HG02763 (cell line): ENCODE measurements at regions not wholly inside any gene's neighbourhood (a gene's known extent, or its start where the extent isn't known, plus 50 kb on each side); places are given as distances from the start of the nearest gene placed in this dataset.
"Not testable (repeated sequence)": the region's sequence is repeated elsewhere in the genome, so short reads cannot be mapped to it uniquely, and the experiment has no call there.

Experiments used
- ATAC-seq: cut with Tn5 transposase; IDR thresholded peaks from one replicate; pipeline ENCODE4 v1.9.1; 2021; ENCODE audit warnings: mild to moderate bottlenecking, moderate library complexity; ENCODE audit not compliant: unreplicated experiment

DNA sequence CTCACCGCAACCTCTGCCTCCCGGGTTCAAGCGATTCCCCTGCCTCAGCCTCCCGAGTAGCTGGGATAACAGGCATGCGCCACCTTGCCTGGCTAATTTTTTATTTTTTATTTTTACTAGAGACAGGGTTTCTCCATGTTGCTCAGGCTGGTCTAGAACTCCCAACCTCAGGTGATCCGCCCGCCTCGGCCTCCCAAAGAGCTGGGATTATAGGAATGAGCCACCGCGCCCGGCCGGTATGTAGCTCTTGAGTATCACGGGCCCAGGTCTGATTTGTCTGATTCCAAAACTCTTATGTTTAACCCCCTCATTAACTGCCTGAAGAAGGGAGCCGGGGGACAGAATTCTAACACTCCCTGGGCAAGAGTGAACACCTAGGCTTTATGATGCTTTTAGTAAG is 91.7 kb upstream of the OLIG2 start:
- not testable (repeated sequence) for ATAC-seq

DNA sequence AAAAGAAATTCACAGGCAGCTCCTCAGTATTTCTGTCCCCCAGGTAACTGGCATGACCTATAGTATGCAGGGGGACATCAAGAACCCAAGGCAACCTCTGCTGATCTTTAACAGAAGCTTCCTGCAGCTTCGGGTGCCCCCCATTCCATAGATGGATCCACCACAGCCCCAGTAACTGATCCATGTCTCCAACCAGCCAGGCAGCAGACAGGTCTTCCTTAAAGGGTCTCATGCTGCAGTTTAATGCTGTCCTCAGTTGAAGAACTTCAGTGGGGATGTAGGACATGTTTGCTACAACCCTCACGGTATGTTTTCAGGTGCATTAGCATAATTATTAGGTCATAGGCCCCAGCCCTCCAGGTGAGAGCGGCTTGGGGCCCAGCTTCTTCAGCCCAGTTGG is 90.9 kb upstream of the OLIG2 start:
- no peak for ATAC-seq

DNA sequence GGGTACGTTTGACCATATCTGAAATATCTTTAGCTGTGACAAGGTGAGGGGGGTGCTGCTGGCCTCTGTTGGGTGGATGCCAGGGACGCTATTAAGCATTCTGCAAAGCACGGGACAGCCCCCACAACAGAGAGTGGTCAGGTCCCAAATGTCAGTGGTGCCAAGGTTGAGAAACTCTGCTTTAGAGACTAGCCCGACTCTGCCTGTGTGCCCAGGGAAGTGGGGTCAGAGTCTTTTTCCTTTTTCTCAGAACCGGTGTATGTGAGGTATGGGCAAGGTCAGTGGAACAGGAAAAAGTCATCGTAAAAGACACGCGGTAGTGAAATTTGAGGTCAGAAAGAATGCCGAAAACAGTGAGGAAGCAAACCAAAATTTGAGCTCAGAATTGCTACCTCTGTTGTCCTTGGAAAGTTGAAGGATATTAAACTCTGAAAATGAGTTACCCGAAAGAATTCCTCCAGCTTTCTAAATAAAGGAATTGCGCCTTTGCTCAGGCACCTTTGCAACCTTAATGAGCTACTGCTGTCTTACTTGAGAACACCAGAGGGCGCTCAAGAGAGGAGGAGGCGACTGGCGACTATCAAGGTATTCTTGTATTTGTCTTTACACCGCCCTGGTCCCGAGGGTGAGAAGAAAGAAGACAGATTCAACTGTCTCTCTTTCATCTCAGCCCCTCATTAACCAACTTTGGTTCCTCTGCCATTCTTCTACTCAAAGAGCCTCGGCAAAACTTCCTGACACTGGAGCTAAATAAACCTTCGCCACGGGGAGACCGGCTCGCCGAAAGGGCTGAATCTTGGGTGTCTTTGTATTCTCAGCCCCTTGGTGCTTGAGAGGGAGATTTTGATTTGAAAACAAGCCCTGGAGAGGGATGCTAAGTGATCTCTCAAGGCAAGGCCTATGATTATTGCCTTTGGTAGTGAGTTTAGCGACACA is 85.4 kb upstream of the OLIG2 start:
- no peak for ATAC-seq

DNA sequence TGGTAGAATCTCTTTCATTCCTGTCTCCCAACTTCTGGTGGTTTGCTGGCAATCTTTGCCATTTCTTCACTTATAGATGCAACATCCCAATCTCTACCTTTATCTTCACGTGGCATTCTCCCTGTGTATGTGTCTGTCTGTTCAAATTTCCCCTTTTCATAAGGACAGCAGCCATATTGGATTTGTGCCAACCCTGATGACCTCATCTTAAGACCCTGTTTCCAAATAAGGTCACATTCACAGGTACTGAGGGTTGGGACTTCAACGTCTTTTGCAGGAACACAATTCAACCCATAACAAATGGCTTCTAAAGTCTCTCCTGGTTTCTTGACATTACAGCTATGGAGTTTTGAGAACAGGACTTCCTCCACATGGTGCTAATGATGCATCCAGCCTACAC is 84.5 kb upstream of the OLIG2 start:
- no peak for ATAC-seq

GRCh38 chr21:32946654-32947053 is 79.1 kb upstream of the OLIG2 start:
- ATAC-seq = no peak

- no peak for ATAC-seq
Observed at GRCh38 chr21:32947736-32948135, 78.0 kb upstream of the OLIG2 start.

DNA sequence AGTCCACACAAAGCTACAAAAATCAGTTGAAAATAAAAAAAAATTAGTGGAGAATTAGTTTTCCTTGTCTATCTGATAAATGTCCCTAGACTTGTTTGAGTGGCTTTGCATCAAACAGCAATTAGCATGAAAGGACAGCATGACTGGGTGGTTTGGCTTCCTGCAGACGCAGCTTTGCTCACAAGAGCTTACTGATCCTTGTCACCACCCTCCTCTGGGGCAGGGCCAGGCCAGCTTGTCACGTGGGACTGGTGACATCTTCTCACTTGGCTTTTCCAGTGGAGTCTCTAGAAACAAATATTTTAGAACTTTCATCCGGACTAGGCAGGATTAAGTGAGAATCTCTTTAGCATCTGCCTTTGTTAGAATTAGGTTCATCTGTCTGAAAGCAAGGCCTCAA is 76.0 kb upstream of the OLIG2 start:
- ATAC-seq = no peak

GRCh38 chr21:32951041-32951440 is 74.7 kb upstream of the OLIG2 start:
- ATAC-seq = no peak

DNA sequence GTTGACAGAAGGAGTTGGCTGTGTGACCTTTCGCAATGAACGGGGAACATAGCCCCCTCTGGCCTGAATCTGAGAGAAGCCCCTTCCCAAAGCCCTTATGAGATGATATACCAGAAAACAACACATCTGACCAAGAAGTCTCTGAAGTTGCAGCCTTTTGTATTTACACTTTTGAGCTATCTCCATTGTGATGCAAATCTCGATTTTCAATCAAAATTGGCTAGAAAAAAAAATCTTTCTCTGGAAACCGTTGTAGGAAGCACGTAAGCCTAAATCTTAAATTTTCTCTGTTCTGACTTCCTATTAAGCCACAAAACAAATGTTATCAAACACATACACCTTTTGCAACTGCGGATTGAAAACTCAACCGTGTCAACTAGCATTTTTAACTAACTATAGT is 71.4 kb upstream of the OLIG2 start:
- ATAC-seq = no peak

DNA sequence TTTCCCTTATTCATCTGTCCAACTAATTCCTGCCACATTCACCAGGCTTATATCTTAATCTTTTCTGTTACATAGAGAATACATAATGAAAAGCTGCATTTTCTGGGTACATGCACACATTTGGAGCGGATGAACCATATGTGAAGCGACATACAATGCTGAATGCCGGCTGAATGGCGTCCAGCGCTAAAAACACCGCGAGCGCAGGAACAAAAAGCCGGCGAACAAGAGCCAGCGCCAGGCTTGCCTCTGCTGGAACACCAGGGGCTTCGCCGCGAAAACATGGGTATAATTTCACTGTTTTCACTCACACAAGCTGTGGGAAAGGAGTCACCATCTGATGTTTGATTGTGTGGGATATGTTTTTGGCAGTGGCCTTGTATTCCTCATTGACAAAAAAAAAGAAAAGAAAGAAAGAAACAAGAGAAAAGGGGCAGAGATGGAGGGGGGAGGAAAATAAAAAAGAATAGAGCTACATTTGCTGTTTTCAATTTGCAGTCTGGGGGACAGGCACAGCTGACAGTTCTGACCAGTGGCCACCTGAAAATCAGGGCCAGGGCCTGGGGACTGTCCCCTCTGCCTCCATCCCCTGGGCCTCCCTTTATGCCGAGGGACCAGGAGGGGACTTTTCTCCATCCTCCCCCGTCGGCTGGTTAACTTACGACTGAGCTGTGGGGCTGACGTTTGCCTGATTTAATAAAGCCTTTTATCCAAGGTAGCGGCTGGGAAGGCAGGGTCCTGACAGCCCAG is 70.2 kb upstream of the OLIG2 start:
- ATAC-seq = no peak

GRCh38 chr21:32956061-32956656 is 69.6 kb upstream of the OLIG2 start:
- ATAC-seq = no peak

DNA sequence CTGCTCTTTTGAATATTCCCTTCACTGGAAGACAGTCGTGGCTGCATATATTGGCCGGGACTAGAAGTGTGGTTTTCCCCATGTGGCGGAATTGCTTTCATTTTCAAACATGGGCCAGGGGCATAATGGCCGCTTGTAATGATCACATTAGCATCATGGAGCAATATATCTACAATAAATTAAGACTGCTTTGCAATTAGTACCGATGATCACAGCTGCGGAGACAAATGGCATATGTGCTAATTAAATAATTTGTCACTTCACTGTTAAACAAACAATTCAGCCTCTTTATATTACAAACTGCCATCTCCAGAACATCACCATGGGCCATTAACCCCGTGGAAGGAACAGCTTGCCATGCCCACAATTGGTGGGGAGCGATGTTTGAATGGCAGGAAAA is 68.2 kb upstream of the OLIG2 start:
- no peak for ATAC-seq

DNA sequence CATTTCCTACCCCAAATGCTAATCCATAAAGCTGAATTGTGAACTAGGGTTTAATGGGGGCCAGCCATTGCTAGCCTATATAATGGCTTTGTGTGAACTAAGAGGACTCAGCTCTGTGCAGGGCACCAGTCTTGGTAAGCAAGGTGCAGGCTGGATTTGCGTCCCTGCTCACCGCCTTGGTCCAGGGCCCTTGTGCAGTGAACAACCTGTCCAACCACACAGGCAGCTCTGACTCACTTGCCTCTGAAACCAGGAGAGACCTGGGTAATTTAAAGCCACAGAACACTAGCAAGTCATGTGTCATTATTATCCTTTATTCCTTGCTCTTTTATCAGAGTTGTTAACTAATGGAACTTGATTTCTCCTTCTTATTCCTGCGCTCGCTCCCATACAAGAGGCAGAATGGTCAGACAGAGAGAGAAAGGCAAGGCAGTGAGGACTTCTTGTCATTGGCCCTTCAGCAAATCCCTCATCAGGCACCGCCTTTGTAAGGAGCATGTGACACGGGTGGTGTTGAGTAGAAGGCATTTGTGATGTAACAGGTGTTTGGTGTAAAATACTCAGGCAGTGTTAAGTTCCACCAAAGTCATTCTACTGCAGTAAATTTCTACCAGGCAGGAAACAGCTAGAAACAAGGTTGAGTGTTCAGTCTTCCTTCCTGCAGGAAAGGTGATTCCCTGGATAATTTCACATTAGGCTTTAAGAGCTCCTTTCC is 67.3 kb upstream of the OLIG2 start:
- ATAC-seq = no peak

- no peak for ATAC-seq
Observed at GRCh38 chr21:32962268-32962667, 63.5 kb upstream of the OLIG2 start.

GRCh38 chr21:32965129-32965680 is 60.5 kb upstream of the OLIG2 start:
- ATAC-seq = no peak

- ATAC-seq = no peak
Observed at GRCh38 chr21:32966120-32966519, 59.6 kb upstream of the OLIG2 start.

DNA sequence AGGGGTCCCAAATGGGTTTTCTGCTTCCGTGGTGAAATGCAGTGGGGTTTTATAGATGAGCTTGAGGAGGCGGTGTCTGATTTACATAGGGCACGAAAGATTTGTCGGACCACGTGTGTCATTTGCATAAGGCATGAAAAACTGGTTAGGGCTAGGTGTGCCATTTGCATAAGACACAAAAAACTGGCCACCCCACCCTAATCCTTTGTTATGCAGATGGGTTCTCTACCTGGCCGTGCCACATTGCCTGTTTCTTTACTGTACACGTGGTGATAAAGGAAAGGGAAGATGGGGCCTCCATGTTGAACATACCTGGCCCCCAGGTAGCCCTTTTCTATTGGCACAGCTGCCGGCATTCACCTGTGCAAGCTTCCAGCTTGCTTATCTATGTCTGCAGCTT is 57.6 kb upstream of the OLIG2 start:
- ATAC-seq = not testable (repeated sequence)

GRCh38 chr21:32974653-32975052 is 51.1 kb upstream of the OLIG2 start:
- ATAC-seq = no peak

- ATAC-seq = no peak
Observed at GRCh38 chr21:32975811-32976431, 49.8 kb upstream of the OLIG2 start.
